BLaER1 treated with 17β-estradiol and CSF1 and Interleukin-3, amounts not matched to agents 10 nM and 100 nM (cell line): ENCODE measurements at regions not wholly inside any gene's neighbourhood (a gene's known extent, or its start where the extent isn't known, plus 50 kb on each side); places are given as distances from the start of the nearest gene placed in this dataset.

Experiments used
- H3K27ac ChIP-seq, 11 experiments: shearing (Covaris generic); formaldehyde crosslinking; 2 replicates each; pipeline ENCODE4 v1.8.1; 2022
- H3K27me3 ChIP-seq, 11 experiments: shearing (Covaris generic); formaldehyde crosslinking; 2 replicates each; pipeline ENCODE4 v1.8.1; 2022
- H3K36me3 ChIP-seq, 11 experiments: shearing (Covaris generic); formaldehyde crosslinking; 2 replicates each; pipeline ENCODE4 v1.8.1; 2022
- H3K4me1 ChIP-seq, 10 experiments: shearing (Covaris generic); formaldehyde crosslinking; 2 replicates each; pipeline ENCODE4 v1.8.1; 2022
- H3K4me2 ChIP-seq, 11 experiments: shearing (Covaris generic); formaldehyde crosslinking; 2 replicates each; pipeline ENCODE4 v1.8.1; 2022
- H3K4me3 ChIP-seq, 10 experiments: shearing (Covaris generic); formaldehyde crosslinking; 2 replicates each; pipeline ENCODE4 v1.8.1; 2022
- H3K9ac ChIP-seq, 11 experiments: shearing (Covaris generic); formaldehyde crosslinking; 2 replicates each; pipeline ENCODE4 v1.8.1; 2022
- H3K9me3 ChIP-seq, 11 experiments: shearing (Covaris generic); formaldehyde crosslinking; replicated peaks in 1 of 11; 2 replicates each; pipeline ENCODE4 v1.8.1; 2022
- H4K20me1 ChIP-seq, 11 experiments: shearing (Covaris generic); formaldehyde crosslinking; 2 replicates each; pipeline ENCODE4 v1.8.1; 2022
- Cebpa-rat ChIP-seq, 11 experiments: shearing (Covaris generic); IDR thresholded peaks; 2 replicates each; pipeline ENCODE4 v1.8.1; 2022

DNA sequence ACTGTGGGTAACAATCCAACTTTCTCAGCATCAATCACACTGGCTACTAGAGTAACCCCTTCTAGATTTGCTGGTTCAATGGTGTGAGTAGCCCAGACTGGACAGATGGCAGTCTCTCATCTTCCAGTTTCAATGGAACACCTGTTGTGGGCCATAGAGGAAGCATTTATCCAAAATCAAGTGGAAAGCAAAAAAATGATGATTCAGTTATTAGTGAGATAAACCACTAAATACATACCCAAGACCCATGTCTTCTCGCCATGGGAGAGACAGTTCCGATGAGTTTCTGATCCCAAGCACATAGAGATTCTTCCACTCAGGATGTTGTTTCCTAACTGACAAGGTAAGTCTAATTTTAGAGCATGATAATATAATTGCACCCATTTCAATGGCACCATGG, 194.0 kb downstream of the IRS1 start:
- no peak for TF ChIP-seq Cebpa-rat (IDR thresholded peaks at IDR 0.05)
- Histone ChIP-seq H3K4me1 (no peaks in the 10 kb centered on the region), H3K27ac (no peak overlapping the region), H3K4me3 (no peak overlapping the region), H3K9me3 (no peaks in the 10 kb centered on the region), H4K20me1 (no peaks in the 10 kb centered on the region), H3K36me3 (no peaks in the 10 kb centered on the region), H3K27me3 (no peaks in the 10 kb centered on the region; a peak in 1 of 22 replicates), H3K4me2 (no peak overlapping the region), H3K9ac (no peak overlapping the region)

DNA sequence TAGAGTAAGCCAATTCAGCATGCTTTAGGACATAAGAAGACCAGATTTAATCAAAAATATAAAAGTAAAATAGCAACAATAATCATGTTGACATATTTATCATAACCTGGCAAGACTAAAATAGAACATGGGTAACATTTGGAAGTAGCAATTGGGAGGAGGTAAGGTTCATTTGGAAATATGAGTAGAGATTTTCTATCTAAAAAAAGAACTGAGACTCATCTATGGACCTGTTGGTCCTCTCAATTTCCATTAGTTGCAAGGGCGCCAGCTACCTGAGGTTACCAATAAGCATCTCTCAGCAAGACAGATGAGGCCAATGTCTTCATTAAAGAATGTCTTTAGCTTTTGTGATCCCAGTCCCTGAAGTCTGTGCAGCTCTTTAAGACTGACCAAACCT, 196.0 kb downstream of the IRS1 start:
- H3K4me3 ChIP-seq: no peak overlapping the region
- H3K9ac ChIP-seq: no peak overlapping the region
- H3K9me3 ChIP-seq: no peaks in the 10 kb centered on the region

GRCh38 chr2:226601881-226602662, 197.5 kb downstream of the IRS1 start:
- Histone ChIP-seq H3K27ac (no peak overlapping the region), H3K9ac (no peak overlapping the region), H3K4me3 (no peak overlapping the region), H3K4me1 (no peaks in the 10 kb centered on the region), H4K20me1 (no peaks in the 10 kb centered on the region), H3K4me2 (no peak overlapping the region), H3K9me3 (no peaks in the 10 kb centered on the region), H3K27me3 (no peaks in the 10 kb centered on the region), H3K36me3 (no peaks in the 10 kb centered on the region)
- TF ChIP-seq Cebpa-rat (IDR thresholded peaks at IDR 0.05): no peak

More for the DNA sequence above, 196.0 kb downstream of the IRS1 start:
- Histone ChIP-seq H3K27me3 (no peaks in the 10 kb centered on the region), H3K4me1 (no peaks in the 10 kb centered on the region), H3K4me2 (no peak overlapping the region), H4K20me1 (no peaks in the 10 kb centered on the region), H3K36me3 (no peaks in the 10 kb centered on the region), H3K27ac (no peak overlapping the region)
- no peak for TF ChIP-seq Cebpa-rat (IDR thresholded peaks at IDR 0.05)

GRCh38 chr2:226600802-226601201, 198.8 kb downstream of the IRS1 start:
- Histone ChIP-seq H3K4me3 (no peak overlapping the region), H3K27me3 (no peaks in the 10 kb centered on the region), H3K9me3 (no peaks in the 10 kb centered on the region), H3K4me2 (no peak overlapping the region), H3K4me1 (no peaks in the 10 kb centered on the region), H3K36me3 (no peaks in the 10 kb centered on the region), H3K9ac (no peak overlapping the region), H4K20me1 (no peaks in the 10 kb centered on the region), H3K27ac (no peak overlapping the region)
- TF ChIP-seq Cebpa-rat (IDR thresholded peaks at IDR 0.05): no peak

- H3K9me3 ChIP-seq: no peaks in the 10 kb centered on the region
- H3K27ac ChIP-seq: no peak overlapping the region
- H3K4me1 ChIP-seq: no peaks in the 10 kb centered on the region
- no peak overlapping the region for H3K4me3 ChIP-seq
- H3K9ac ChIP-seq: no peak overlapping the region
- no peaks in the 10 kb centered on the region for H4K20me1 ChIP-seq
- no peaks in the 10 kb centered on the region for H3K36me3 ChIP-seq
- no peaks in the 10 kb centered on the region for H3K27me3 ChIP-seq
- no peak overlapping the region for H3K4me2 ChIP-seq
- peak in 2 of 11 experiments; percentile 21 to 47; a peak in 2 of 22 replicates for TF ChIP-seq Cebpa-rat (IDR thresholded peaks at IDR 0.05)
Observed at GRCh38 chr2:226600184-226600583, 199.4 kb downstream of the IRS1 start.

DNA sequence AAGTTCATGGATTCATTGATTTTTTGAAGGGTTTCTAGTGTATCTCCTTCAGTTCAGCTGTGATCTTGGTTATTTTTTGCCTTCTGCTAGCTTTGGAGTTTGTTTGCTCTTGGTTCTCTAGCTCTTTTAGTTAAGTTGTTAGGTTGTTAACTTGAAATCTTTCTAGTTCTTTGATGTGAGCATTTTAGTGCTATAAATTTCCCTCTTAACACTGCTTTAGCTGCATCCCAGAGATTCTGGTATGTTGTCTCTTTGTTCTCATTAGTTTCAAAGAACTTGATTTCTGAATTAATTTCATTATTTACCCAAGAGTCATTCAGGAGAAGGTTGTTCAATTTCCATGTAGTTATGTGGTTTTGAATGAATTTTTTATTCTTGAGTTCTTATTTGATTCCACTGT, 210.6 kb downstream of the IRS1 start:
- no peak overlapping the region for H3K27ac ChIP-seq
- no peaks in the 10 kb centered on the region for H3K27me3 ChIP-seq
- no peak overlapping the region for H3K9ac ChIP-seq
- TF ChIP-seq Cebpa-rat (IDR thresholded peaks at IDR 0.05): no peak
- H3K9me3 ChIP-seq: peaks cover 7 to 52% (median 32%) of the 10 kb centered on the region in 11 experiments; a peak in 20 of 22 replicates
- H3K36me3 ChIP-seq: no peaks in the 10 kb centered on the region
- H4K20me1 ChIP-seq: no peaks in the 10 kb centered on the region
- no peaks in the 10 kb centered on the region for H3K4me1 ChIP-seq
- no peak overlapping the region for H3K4me2 ChIP-seq
- H3K4me3 ChIP-seq: no peak overlapping the region

GRCh38 chr2:226585130-226585561, 214.5 kb downstream of the IRS1 start:
- H3K4me1 ChIP-seq: no peaks in the 10 kb centered on the region
- no peak overlapping the region for H3K27ac ChIP-seq
- no peak overlapping the region for H3K9ac ChIP-seq
- H4K20me1 ChIP-seq: no peaks in the 10 kb centered on the region
- H3K4me2 ChIP-seq: no peak overlapping the region
- H3K36me3 ChIP-seq: no peaks in the 10 kb centered on the region
- H3K4me3 ChIP-seq: no peak overlapping the region
- H3K27me3 ChIP-seq: no peaks in the 10 kb centered on the region
- H3K9me3 ChIP-seq: peaks cover 7 to 32% (median 26%) of the 10 kb centered on the region in 11 experiments; a peak in 20 of 22 replicates
- no peak for TF ChIP-seq Cebpa-rat (IDR thresholded peaks at IDR 0.05)

DNA sequence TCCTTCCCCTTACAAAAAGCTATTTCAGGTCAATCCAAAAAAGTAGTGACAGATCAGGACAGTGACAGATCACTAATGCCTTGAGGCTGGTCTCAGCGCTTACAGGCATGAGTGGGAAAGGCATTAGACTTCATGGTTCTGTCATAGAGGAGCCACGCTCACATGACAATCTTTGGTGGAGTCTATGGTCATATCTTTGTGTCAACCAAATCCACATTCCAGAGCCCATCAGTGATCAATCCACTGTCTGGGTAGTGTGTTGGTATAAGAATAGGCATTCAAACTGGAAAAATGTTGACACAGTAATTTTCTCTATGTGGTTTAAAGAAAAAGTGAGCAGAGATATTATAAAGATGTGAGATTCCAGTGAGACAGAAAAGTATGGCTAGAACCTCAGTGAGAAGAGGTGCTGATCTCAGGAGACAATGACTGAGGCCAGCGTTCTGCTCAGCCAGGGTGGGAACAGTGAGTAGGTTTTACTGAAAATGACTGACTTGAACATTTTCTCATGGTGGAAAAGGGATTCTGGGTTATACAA, 215.0 kb downstream of the IRS1 start:
- H4K20me1 ChIP-seq: no peaks in the 10 kb centered on the region

DNA sequence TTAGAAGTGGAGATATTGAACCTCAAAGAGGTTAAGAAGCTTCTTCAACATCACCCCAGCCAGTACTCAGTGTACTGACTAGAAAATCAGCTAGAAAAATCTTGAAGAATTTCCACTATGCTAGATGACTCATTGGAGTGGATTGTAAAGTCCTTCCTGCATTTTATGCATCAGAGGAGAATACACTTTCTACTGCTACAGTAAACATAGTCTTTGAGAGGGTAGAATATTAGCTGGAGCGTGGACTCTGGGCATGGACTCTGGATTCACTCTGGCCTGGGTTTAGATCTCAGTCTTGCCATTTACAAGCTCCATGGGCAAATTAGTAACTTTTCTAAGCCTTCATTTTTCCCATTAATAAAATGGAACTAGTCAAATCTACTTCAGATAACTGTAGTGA, 215.9 kb downstream of the IRS1 start:
- no peak overlapping the region for H3K9ac ChIP-seq

More for the DNA sequence above, 215.0 kb downstream of the IRS1 start:
- Histone ChIP-seq H3K9ac (no peak overlapping the region), H3K9me3 (peaks cover 7 to 27% (median 23%) of the 10 kb centered on the region in 11 experiments; a peak in 20 of 22 replicates), H3K36me3 (no peaks in the 10 kb centered on the region), H3K4me2 (no peak overlapping the region), H3K27ac (no peak overlapping the region), H3K4me1 (no peaks in the 10 kb centered on the region), H3K4me3 (no peak overlapping the region), H3K27me3 (no peaks in the 10 kb centered on the region)
- no peak for TF ChIP-seq Cebpa-rat (IDR thresholded peaks at IDR 0.05)

GRCh38 chr2:226581661-226582060, 218.0 kb downstream of the IRS1 start:
- Histone ChIP-seq H3K27me3 (no peaks in the 10 kb centered on the region), H4K20me1 (no peaks in the 10 kb centered on the region), H3K36me3 (no peaks in the 10 kb centered on the region), H3K9ac (no peak overlapping the region), H3K27ac (no peak overlapping the region), H3K9me3 (peaks cover 0 to 3% (median 0%) of the 10 kb centered on the region in 11 experiments; a peak in 1 of 22 replicates), H3K4me2 (no peak overlapping the region), H3K4me1 (no peaks in the 10 kb centered on the region), H3K4me3 (no peak overlapping the region)
- no peak for TF ChIP-seq Cebpa-rat (IDR thresholded peaks at IDR 0.05)

More for the DNA sequence above, 215.9 kb downstream of the IRS1 start:
- H3K9me3 ChIP-seq: peaks cover 7 to 18% (median 16%) of the 10 kb centered on the region in 11 experiments; a peak in 20 of 22 replicates
- H3K27me3 ChIP-seq: no peaks in the 10 kb centered on the region
- H3K4me1 ChIP-seq: no peaks in the 10 kb centered on the region
- no peak overlapping the region for H3K4me2 ChIP-seq
- H3K27ac ChIP-seq: no peak overlapping the region
- TF ChIP-seq Cebpa-rat (IDR thresholded peaks at IDR 0.05): no peak
- no peak overlapping the region for H3K4me3 ChIP-seq
- H4K20me1 ChIP-seq: no peaks in the 10 kb centered on the region
- H3K36me3 ChIP-seq: no peaks in the 10 kb centered on the region
